Esophagus muscularis mucosa (tissue), 4 donors: ENCODE measurements at regions not wholly inside any gene's neighbourhood (a gene's known extent, or its start where the extent isn't known, plus 50 kb on each side); places are given as distances from the start of the nearest gene placed in this dataset.

ENCODE experiments used
- DNase-seq: peaks from one replicate; pipeline ENCODE4 v3.0.0-alpha.2; 2017; ENCODE audit errors: extremely low spot score
- H3K27ac ChIP-seq, 4 donors: fragments of 200-600 bp; sonication (generic); replicated peaks in 1 of 4; 1 replicate in 3 of 4; 2 replicates in 1 of 4; pipeline ENCODE4 v1.5.1; 2016 to 2019; ENCODE audit warnings: mild to moderate bottlenecking in 1 of 4
- H3K27me3 ChIP-seq, 4 donors: fragments of 200-600 bp; sonication (generic); one replicate each; pipeline versions ENCODE4 v1.5.1 to v1.6.0; 2016 to 2019
- H3K36me3 ChIP-seq, 4 donors: fragments of 200-600 bp; sonication (generic); one replicate each; pipeline ENCODE4 v1.5.1; 2016 to 2019
- H3K4me1 ChIP-seq, 4 donors: fragments of 200-600 bp; sonication (generic); one replicate each; pipeline ENCODE4 v1.5.1; 2016 to 2019
- H3K4me3 ChIP-seq, 4 donors: fragments of 200-600 bp; sonication (generic); 1 replicate in 2 of 4; 2 replicates in 2 of 4; pipeline ENCODE4 v1.5.1; 2016 to 2019; ENCODE audit warnings: mild to moderate bottlenecking in 4 of 4, moderate library complexity in 1 of 4
- H3K9me3 ChIP-seq, 4 donors: fragments of 200-600 bp; sonication (generic); 1 replicate in 3 of 4; 2 replicates in 1 of 4; pipeline ENCODE4 v1.5.1; 2016 to 2019
- CTCF ChIP-seq, 3 experiments: fragments of 200-600 bp in 2 of 3; fragments of 450-650 bp in 1 of 3; sonication (generic) in 2 of 3; IDR thresholded peaks; one replicate each; pipeline ENCODE4 v1.5.1; 2017 to 2019; ENCODE audit warnings: antibody characterized with exemption in 3 of 3, mild to moderate bottlenecking in 2 of 3, moderate library complexity in 1 of 3
- EP300 ChIP-seq: sonication (generic); formaldehyde crosslinking; IDR thresholded peaks from one replicate; pipeline ENCODE4 v1.6.1; 2017; ENCODE audit warnings: antibody characterized with exemption
- POLR2A ChIP-seq: fragments of 450-650 bp; IDR thresholded peaks from one replicate; pipeline ENCODE4 v1.6.1; 2017; ENCODE audit warnings: antibody characterized with exemption, moderate library complexity, mild to moderate bottlenecking, low read depth
- POLR2AphosphoS5 ChIP-seq, 2 donors: sonication (generic); formaldehyde crosslinking; IDR thresholded peaks; one replicate each; pipeline ENCODE4 v1.6.1; 2017; ENCODE audit warnings: antibody characterized with exemption in 2 of 2
- WGBS: methylation state at CpG from one replicate; pipeline ENCODE4 v1.1.5; 2018; 5-methylcytosine and 5-hydroxymethylcytosine counted together
- intact Hi-C: fragments of 100-400 bp; cut with DNase I; formaldehyde crosslinking; loops from one replicate; pipeline ENCODE4 v1.15.1; 2023

GRCh38 chr4:131989576-131989975 is 1159.5 kb upstream of the PCDH10 start:
- no peaks in the 10 kb centered on the region for H3K27me3 ChIP-seq
- DNase-seq: no peak
- H3K4me1 ChIP-seq: no peaks in the 10 kb centered on the region
- no peaks in the 10 kb centered on the region for H3K9me3 ChIP-seq
- intact Hi-C loops: no loop called here
- H3K36me3 ChIP-seq: no peaks in the 10 kb centered on the region
- H3K27ac ChIP-seq: no peak overlapping the region
- H3K4me3 ChIP-seq: no peak overlapping the region
- TF ChIP-seq POLR2AphosphoS5 (IDR thresholded peaks at IDR 0.05) (no peak), POLR2A (no peak), CTCF (IDR thresholded peaks at IDR 0.05) (no peak), EP300 (no peak)
- WGBS: 83% methylated on average over 4 of the region's 4 CpGs

- H3K27me3 ChIP-seq: no peaks in the 10 kb centered on the region
- intact Hi-C loops: no loop called here
- no peak overlapping the region for H3K4me3 ChIP-seq
- no peaks in the 10 kb centered on the region for H3K9me3 ChIP-seq
- WGBS: 90% methylated on average over 4 of the region's 4 CpGs
- TF ChIP-seq POLR2A (no peak), POLR2AphosphoS5 (IDR thresholded peaks at IDR 0.05) (no peak), EP300 (no peak), CTCF (IDR thresholded peaks at IDR 0.05) (no peak)
- H3K36me3 ChIP-seq: no peaks in the 10 kb centered on the region
- no peak overlapping the region for H3K27ac ChIP-seq
- no peaks in the 10 kb centered on the region for H3K4me1 ChIP-seq
- DNase-seq: no peak
Measured at GRCh38 chr4:132001542-132001941, 1147.6 kb upstream of the PCDH10 start.

- no peak for DNase-seq
- Histone ChIP-seq H3K4me3 (no peak overlapping the region), H3K4me1 (no peaks in the 10 kb centered on the region), H3K36me3 (no peaks in the 10 kb centered on the region), H3K27me3 (no peaks in the 10 kb centered on the region), H3K9me3 (no peaks in the 10 kb centered on the region), H3K27ac (no peak overlapping the region)
- 93% methylated on average over 2 of the region's 2 CpGs for WGBS
- TF ChIP-seq POLR2A: no peak
- no peak for TF ChIP-seq POLR2AphosphoS5 (IDR thresholded peaks at IDR 0.05)
- TF ChIP-seq CTCF (IDR thresholded peaks at IDR 0.05): no peak
- TF ChIP-seq EP300: no peak
- intact Hi-C loops: no loop called here
Measured at GRCh38 chr4:132003593-132003992, 1145.5 kb upstream of the PCDH10 start.

- DNase-seq: no peak
- Histone ChIP-seq H3K36me3 (no peaks in the 10 kb centered on the region), H3K9me3 (no peaks in the 10 kb centered on the region), H3K4me1 (no peaks in the 10 kb centered on the region), H3K27me3 (no peaks in the 10 kb centered on the region), H3K4me3 (no peak overlapping the region), H3K27ac (no peak overlapping the region)
- intact Hi-C loops: no loop called here
- TF ChIP-seq CTCF (IDR thresholded peaks at IDR 0.05): no peak
Measured at GRCh38 chr4:132015321-132015720, 1133.8 kb upstream of the PCDH10 start.

GRCh38 chr4:132016703-132017350 is 1132.3 kb upstream of the PCDH10 start:
- H3K4me3 ChIP-seq: no peak overlapping the region
- H3K9me3 ChIP-seq: no peaks in the 10 kb centered on the region
- H3K27me3 ChIP-seq: no peaks in the 10 kb centered on the region
- no peaks in the 10 kb centered on the region for H3K36me3 ChIP-seq
- TF ChIP-seq EP300 (no peak), CTCF (IDR thresholded peaks at IDR 0.05) (no peak), POLR2AphosphoS5 (IDR thresholded peaks at IDR 0.05) (no peak), POLR2A (no peak)
- no peak for DNase-seq
- intact Hi-C loops: no loop called here
- 92% methylated on average over 2 of the region's 2 CpGs for WGBS
- no peaks in the 10 kb centered on the region for H3K4me1 ChIP-seq
- no peak overlapping the region for H3K27ac ChIP-seq
